NCI-H345 (cell line): ENCODE measurements at regions not wholly inside any gene's neighbourhood (a gene's known extent, or its start where the extent isn't known, plus 50 kb on each side); places are given as distances from the start of the nearest gene placed in this dataset.

Experiments used
- DNase-seq: peaks from one replicate; lab custom pipeline; 2025; lab: John Stamatoyannopoulos, UW

DNA sequence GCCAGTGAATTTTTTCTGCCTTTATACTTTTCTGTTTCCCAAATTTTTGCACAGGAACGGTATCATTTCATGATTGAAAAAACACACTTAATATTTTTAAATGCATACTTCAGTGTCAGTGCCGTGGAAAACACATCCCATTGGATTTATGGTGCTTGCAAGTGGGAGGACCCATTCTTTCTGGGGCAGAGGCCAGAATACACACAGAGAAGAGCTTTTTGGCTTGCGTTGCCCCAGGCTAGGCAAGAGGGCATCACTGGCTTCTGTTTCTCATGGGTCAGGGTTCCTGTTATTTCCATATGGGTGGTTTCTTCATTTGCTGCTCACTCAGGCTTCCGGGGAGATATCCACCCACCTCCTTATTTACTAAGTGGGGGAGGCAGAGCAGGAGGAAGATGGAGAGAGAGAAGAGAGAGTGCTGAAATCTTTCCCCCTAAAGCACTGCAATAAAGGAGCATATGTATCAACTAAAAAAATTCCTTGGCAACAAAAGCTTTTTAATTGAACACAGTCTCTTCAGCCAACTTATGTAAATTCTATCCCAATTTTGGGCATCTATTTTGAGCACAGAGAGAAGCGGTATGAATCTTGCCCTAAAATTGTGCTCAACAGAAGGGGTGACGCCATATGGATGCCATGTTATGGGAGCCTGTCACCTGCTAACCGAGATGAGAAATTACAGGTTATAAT lies 66.0 kb upstream of the KIRREL3 start:
- no peak for DNase-seq

DNA sequence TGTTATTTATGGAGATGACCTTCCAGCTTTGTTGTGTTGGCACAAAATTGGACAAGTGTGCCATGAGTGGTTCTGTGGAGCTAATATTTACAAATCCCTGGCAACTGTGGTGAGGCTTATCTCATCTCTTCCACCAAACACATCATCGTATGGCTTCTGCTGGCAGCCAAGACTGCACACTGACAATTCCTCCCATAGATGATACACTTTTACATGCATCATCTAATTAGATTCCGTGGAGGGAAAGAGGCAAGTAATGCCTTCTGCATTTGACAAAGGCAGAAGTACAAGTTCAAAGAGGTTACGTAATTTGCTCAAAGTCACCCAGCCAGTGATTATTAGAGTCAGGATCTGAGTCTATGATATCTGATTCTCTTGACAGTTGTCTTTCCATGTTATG lies 62.7 kb upstream of the KIRREL3 start:
- DNase-seq: no peak

DNA sequence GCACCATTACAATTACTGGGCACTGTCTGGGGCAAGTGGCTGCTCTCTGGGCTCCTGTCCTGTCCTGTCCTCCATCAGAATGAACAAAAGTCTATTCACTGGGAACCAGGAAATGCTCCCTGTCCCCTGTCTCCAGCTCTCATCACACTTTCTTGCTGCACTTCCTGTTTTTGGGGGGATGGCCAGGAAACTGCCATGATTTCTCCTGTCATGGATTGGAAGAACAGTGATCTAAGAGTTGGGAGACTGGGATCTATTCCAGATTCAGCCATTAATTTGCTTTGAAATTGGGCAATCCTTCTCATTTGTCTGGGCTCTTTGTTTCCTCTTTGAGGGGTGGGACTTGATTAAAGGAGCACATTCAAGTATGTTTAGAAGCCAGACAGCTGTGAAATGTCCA lies 61.4 kb upstream of the KIRREL3 start:
- DNase-seq: peak; percentile 45

DNA sequence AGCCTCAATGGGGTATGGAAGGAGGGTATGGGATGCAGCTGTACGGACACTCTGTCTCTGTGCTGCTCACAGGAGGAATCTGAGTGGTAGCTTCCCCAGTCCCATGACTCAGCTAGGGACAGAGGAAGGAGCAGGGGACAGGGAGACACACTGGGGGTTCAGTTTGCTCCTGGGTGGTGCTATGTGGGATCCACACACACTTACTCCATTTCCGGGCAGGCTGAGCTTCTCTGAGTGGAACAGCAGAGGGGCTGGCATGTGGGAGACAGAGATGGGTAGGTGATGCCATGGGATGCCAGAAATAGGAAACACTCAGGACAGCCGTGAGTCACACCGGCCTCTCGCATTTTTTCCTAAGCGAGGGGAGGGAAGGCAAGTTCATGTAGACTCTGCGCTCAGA lies 59.2 kb upstream of the KIRREL3 start:
- no peak for DNase-seq

DNA sequence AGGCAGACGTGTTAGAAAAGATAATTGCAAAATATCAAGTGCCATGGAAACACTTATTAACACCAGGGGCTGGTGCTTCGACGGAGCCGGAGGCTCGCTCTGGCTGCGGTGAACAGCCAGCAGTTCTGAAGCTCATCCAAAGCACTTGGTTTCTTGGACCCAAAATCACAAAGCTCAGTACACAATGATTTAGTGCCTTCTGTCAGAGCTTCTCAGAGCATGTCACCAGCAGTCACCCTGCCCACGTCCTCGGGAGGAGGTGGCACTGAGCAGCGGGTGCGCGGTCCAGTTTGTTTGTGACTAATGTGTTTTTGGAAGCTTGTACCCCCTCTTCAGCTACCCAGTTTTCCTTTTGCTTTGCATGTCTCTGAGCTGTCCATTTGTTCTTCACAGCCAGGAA lies 58.7 kb upstream of the KIRREL3 start:
- DNase-seq: no peak

DNA sequence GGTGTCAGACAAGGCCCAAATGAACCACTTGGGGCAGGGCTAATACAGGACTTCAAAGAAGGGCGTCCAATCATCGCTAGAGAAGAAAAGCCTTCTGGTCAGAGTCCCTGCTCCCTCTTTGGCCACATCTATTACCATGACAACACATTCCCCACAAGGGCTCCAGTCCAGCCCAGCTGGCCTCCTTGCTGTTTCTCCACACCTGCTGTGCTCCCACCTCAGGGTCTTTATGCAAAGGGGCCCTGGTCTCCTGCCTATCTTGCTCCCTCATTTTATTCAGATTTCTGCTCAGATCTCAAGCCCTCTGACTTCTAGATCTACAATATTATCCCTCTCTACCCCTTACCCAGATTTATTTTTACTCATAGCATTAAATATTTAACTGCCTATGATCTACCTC lies 58.0 kb upstream of the KIRREL3 start:
- DNase-seq: no peak

DNA sequence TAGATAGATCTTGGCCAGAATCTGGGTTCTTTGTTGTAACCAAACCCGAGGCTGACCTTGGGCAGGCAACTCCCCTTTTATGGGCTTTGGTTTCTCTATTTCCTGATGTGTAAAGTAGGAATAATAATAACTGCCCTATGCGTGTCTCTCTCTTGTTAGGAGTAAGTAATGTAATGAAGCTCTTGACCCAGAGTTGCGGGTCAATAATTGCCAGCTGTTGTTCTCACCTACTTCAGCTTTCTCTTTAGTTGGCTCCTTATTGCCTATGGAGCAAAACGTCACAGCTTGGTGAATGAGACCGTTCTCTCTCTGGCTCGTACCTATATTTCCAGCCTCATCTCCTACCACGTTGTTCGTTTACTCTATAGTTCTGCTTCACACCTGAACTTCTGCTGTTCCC lies 56.6 kb upstream of the KIRREL3 start:
- DNase-seq: no peak

DNA sequence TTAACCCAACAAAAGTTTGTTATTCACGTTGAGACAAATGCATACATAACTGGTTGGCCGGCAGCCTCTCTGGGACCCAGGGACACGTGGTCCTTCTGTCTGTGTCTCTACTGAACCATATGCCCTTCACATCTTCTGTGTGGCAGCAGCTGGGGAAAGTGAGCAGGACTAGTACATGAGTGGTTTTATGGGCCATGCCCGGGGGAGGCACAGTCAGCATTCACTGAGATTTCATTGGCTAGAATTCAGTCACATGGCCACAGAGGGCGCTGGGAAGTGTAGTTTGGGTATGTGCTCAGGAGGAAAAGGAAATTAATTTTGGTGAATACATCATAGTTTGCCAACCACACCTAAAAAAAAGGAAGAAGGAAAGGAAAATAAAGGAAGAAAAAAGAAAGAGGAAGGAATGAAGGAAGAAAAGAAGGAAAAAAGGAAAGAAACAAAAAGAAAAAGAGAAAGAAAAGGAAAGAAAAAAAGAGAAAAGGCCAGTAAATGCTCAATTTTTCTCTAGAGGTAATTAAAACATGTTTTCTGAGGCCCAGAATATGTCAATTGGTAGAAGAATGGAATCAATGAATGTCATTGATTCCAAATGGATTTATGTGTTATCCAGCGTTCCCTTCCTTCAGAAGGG lies 55.9 kb upstream of the KIRREL3 start:
- no peak for DNase-seq

DNA sequence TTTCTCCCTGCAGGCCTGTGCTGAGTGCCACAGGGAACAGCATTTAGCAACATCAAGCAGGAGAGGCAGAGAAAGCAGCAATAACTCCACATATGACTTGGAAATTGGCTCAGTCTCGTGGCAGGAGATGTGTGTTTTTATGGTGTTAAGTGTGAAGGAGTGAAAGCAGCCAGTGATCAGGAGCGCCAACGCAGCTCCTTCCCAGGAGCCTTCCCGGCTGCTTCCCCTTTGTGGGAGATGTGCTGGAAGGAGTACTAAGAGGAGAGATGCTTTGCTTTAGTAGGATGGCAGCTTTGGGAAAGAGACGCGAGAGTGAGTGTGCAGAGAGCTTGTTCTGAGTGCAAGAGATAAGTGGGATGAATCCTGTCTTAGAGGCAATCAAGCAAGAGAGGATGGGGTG lies 54.7 kb upstream of the KIRREL3 start:
- no peak for DNase-seq

DNA sequence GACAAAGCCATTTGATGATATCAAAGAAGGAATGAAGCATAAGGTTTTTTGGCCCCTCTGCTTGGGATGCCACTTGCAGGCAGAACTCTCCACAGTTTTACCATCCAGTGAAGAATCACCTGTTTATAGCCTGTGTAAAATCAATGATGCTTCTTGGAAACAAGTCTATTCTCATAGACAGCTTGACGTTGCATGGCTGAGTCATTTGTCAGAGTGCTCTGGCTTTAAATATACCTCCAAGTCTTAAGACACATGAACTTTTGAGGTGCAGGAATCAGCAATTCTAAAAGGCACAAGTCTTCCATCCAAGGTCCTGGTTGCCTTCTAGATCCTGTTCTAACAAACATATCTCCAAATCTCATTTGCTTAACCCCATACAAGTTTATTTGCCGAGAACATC lies 53.6 kb upstream of the KIRREL3 start:
- DNase-seq: no peak

DNA sequence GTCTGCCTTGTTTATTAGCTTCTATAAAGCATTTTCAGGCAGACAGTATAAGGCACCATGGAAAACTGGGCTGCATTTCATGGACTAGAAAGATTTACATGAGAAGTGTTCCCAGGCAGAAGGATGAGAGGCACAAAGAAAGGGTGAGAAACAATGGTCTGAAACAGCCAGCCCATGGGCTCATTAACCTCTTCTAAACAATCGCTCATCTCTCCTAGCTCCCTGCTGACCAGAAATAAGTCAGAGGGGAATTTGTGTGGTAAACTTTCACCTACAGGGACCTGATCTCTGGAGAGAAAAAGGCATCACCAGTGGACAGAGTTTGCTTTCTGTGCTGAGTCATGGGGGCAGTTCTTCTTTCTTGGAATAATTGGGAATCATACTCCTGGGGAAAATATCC lies 51.8 kb upstream of the KIRREL3 start:
- DNase-seq: no peak
